Myocyte (in vitro differentiated cells): ENCODE measurements at regions not wholly inside any gene's neighbourhood (a gene's known extent, or its start where the extent isn't known, plus 50 kb on each side); places are given as distances from the start of the nearest gene placed in this dataset.

Source experiments
- DNase-seq: peaks from one replicate; pipeline ENCODE4 v3.0.0-alpha.2; 2012; ENCODE audit warnings: low read depth

GRCh38 chr4:24419181-24420034, 164.9 kb downstream of the DHX15 start:
- DNase-seq, result peak; percentile 76

- DNase-seq, result peak; percentile 26
Measured at GRCh38 chr4:24417206-24417605, 167.1 kb downstream of the DHX15 start.

- DNase-seq, result no peak
Measured at GRCh38 chr4:24416293-24416692, 168.1 kb downstream of the DHX15 start.

- DNase-seq, result no peak
Measured at GRCh38 chr4:24413311-24413784, 171.0 kb downstream of the DHX15 start.

GRCh38 chr4:24411806-24412205, 172.5 kb downstream of the DHX15 start:
- no peak for DNase-seq

- DNase-seq, result no peak
Measured at GRCh38 chr4:24411299-24411698, 173.1 kb downstream of the DHX15 start.

- DNase-seq, result no peak
Measured at GRCh38 chr4:24408640-24409039, 175.7 kb downstream of the DHX15 start.

GRCh38 chr4:24405926-24406325, 178.4 kb downstream of the DHX15 start:
- DNase-seq, result no peak

GRCh38 chr4:24405341-24405740, 179.0 kb downstream of the DHX15 start:
- DNase-seq, result no peak

- no peak for DNase-seq
Measured at GRCh38 chr4:24404281-24404680, 180.1 kb downstream of the DHX15 start.

GRCh38 chr4:24403265-24403664, 181.1 kb downstream of the DHX15 start:
- DNase-seq, result no peak

GRCh38 chr4:24400537-24400936, 183.8 kb downstream of the DHX15 start:
- no peak for DNase-seq

GRCh38 chr4:24396988-24397387, 187.4 kb downstream of the DHX15 start:
- no peak for DNase-seq

GRCh38 chr4:24395937-24396336, 188.4 kb downstream of the DHX15 start:
- no peak for DNase-seq

- DNase-seq, result peak; percentile 12
Measured at GRCh38 chr4:24394041-24394440, 190.3 kb downstream of the DHX15 start.

- DNase-seq, result no peak
Measured at GRCh38 chr4:24392613-24393012, 191.7 kb downstream of the DHX15 start.

GRCh38 chr4:24382381-24382780, 202.0 kb downstream of the DHX15 start:
- DNase-seq, result peak; percentile 32

- no peak for DNase-seq
Measured at GRCh38 chr4:24380957-24381665, 203.2 kb downstream of the DHX15 start.

- DNase-seq, result no peak
Measured at GRCh38 chr4:24373704-24374103, 210.7 kb downstream of the DHX15 start.

- no peak for DNase-seq
Measured at GRCh38 chr4:24372881-24373280, 211.5 kb downstream of the DHX15 start.

GRCh38 chr4:24372341-24372740, 212.0 kb downstream of the DHX15 start:
- DNase-seq, result no peak

- no peak for DNase-seq
Measured at GRCh38 chr4:24370421-24370820, 213.9 kb downstream of the DHX15 start.
